ENCODE measurements at regions not wholly inside any gene's neighbourhood (a gene's known extent, or its start where the extent isn't known, plus 50 kb on each side); places are given as distances from the start of the nearest gene placed in this dataset.

DNA sequence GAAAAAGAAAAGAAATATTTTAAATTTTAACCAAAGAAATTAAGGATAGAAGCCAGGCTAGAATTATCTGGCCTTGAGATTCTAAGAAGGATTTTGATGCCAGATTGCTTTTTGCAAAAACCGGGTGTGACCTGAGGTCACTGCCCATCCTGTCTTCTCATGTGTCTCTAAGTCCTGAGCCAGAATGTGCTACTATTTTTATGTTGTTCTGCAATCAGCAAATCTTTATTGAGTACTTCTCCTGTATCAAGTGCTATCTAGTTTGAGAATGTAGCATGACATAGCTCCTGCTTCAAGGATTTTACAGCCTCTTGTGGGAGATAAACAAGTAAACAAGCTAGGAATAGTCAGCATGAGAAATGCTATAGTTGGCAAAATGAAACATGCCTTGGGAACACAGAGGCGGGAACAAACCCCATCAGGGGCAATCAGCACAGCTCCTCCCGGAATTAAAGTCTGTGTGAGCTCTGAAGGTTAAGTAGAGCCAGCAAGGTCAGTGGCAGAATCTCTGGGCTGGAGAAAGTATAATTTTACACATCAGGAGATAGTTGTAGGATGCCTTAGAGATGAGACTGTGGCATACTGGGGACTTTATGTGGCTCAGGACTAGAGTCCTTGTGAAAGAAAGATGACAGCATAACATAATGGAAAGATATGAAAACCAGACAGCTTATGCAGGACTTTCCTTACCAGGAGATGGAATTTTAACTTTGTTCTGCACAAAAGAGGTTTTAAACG is 899.5 kb upstream of the SLC10A2 start:
- no peak for DNase-seq (ENCODE audit: low read depth)
- no peak overlapping the region for H3K4me3 ChIP-seq (ENCODE audit: control insufficient read depth, low read depth, low read length)
- TF ChIP-seq, protein P1, sequence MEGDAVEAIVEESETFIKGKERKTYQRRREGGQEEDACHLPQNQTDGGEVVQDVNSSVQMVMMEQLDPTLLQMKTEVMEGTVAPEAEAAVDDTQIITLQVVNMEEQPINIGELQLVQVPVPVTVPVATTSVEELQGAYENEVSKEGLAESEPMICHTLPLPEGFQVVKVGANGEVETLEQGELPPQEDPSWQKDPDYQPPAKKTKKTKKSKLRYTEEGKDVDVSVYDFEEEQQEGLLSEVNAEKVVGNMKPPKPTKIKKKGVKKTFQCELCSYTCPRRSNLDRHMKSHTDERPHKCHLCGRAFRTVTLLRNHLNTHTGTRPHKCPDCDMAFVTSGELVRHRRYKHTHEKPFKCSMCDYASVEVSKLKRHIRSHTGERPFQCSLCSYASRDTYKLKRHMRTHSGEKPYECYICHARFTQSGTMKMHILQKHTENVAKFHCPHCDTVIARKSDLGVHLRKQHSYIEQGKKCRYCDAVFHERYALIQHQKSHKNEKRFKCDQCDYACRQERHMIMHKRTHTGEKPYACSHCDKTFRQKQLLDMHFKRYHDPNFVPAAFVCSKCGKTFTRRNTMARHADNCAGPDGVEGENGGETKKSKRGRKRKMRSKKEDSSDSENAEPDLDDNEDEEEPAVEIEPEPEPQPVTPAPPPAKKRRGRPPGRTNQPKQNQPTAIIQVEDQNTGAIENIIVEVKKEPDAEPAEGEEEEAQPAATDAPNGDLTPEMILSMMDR (conservative IDR thresholded peaks at IDR 0.05; ENCODE audit: control insufficient read depth, insufficient read depth, low read depth, low read length), result no peak

GRCh38 chr13:103961784-103962183 is 895.6 kb upstream of the SLC10A2 start:
- no peak for DNase-seq (ENCODE audit: low read depth)
- TF ChIP-seq, protein P1 (conservative IDR thresholded peaks at IDR 0.05; ENCODE audit: control insufficient read depth, insufficient read depth, low read depth, low read length), result no peak

GRCh38 chr13:103961129-103961528 is 894.9 kb upstream of the SLC10A2 start:
- no peak for DNase-seq (ENCODE audit: low read depth)
- TF ChIP-seq, protein P1 (conservative IDR thresholded peaks at IDR 0.05; ENCODE audit: control insufficient read depth, insufficient read depth, low read depth, low read length), result no peak
- no peak overlapping the region for H3K4me3 ChIP-seq (ENCODE audit: control insufficient read depth, low read depth, low read length)

More at GRCh38 chr13:103961784-103962183, 895.6 kb upstream of the SLC10A2 start:
- no peak overlapping the region for H3K4me3 ChIP-seq (ENCODE audit: control insufficient read depth, low read depth, low read length)

GRCh38 chr13:103960001-103960400 is 893.8 kb upstream of the SLC10A2 start:
- no peak for DNase-seq (ENCODE audit: low read depth)
- TF ChIP-seq, protein P1 (conservative IDR thresholded peaks at IDR 0.05; ENCODE audit: control insufficient read depth, insufficient read depth, low read depth, low read length), result no peak
- H3K4me3 ChIP-seq (ENCODE audit: control insufficient read depth, low read depth, low read length), result no peak overlapping the region

DNA sequence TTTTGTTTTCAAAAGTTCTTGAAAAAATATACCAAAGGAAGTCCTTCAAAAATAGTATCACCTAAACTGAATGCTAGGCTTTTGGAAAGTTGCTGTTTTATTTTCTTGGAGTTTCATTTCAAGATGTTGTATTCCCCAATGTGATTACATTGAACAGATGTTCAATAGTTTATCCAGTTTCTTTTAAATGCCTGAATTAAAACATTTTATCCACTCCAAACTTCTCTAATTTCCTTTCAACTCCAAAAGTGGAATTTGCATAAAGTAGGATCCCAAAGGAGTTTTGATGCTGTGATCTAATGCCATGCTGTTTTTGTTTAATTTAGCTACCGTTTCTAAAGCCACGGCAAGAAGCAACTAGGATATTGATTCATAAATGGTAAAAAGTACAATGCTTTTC is 892.5 kb upstream of the SLC10A2 start:
- no peak for DNase-seq (ENCODE audit: low read depth)
- TF ChIP-seq, protein P1 (conservative IDR thresholded peaks at IDR 0.05; ENCODE audit: control insufficient read depth, insufficient read depth, low read depth, low read length), result no peak
- no peak overlapping the region for H3K4me3 ChIP-seq (ENCODE audit: control insufficient read depth, low read depth, low read length)

GRCh38 chr13:103957939-103958338 is 891.7 kb upstream of the SLC10A2 start:
- TF ChIP-seq, protein P1 (conservative IDR thresholded peaks at IDR 0.05; ENCODE audit: control insufficient read depth, insufficient read depth, low read depth, low read length), result no peak
- DNase-seq (ENCODE audit: low read depth), result no peak
- no peak overlapping the region for H3K4me3 ChIP-seq (ENCODE audit: control insufficient read depth, low read depth, low read length)
